HG02798 (cell line): ENCODE measurements at regions not wholly inside any gene's neighbourhood (a gene's known extent, or its start where the extent isn't known, plus 50 kb on each side); places are given as distances from the start of the nearest gene placed in this dataset.
A peak's percentile ranks its signal among the peaks of the same experiment; 100 is the strongest.
"Not testable (repeated sequence)": the region's sequence is repeated elsewhere in the genome, so short reads cannot be mapped to it uniquely, and the experiment has no call there.

Experiments
- ATAC-seq: cut with Tn5 transposase; IDR thresholded peaks from one replicate; pipeline ENCODE4 v1.9.1; 2021; ENCODE audit warnings: mild to moderate bottlenecking; ENCODE audit not compliant: unreplicated experiment, poor library complexity

- not testable (repeated sequence) for ATAC-seq
Observed at GRCh38 chr6:139998478-139998877, 624.0 kb upstream of the CITED2 start.

- ATAC-seq, result peak; percentile 94
Observed at GRCh38 chr6:139996253-139996834, 621.9 kb upstream of the CITED2 start.

DNA sequence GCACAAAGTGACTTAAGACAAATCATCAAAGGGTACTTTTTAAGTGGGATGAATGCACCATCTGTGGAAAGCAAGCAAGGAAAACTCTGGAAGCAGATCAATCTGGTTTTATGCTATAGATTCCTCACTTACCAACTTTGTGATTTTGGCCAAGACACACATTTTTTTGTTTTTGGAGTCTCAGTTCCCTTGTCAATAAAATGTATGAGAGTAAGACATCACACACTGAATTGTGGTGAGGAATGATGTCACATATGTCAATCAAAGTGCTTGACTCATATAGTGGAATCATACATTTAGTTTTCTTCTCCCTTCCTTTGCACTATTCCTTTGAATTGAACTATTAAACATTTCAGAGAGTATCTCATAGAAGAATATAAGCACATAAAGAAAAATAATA, 620.5 kb upstream of the CITED2 start:
- no peak for ATAC-seq

GRCh38 chr6:139990856-139991465, 616.5 kb upstream of the CITED2 start:
- ATAC-seq, result no peak

DNA sequence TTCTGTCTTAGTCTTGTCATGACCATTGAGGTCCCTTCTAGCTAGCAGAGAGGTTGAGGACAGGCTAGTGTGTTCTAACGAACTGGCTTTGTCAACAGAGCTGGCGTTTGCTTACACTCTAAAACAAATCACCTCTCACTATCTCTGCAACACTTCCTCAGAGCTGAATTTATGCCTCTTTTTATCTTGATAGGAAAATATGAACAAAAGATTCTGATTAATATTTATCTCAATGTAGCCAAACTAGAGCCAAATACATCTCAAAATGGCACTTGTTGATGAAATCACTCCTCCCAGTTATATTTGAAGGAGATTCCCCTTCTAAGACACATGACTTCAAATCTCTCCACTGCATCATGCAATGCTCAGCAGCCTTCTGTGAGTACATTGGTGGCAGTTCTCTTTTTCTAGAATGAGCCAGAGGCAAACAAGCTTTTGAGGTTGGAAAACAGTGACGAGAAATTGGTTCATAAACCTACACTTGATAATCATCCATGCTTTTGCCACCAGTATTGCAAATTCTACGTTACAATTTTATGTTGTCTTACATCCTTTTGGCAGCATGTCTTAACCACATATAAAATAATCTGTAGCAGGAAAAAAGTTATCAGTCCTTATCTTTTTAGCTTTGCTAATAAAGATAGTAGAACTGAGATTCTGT, 615.7 kb upstream of the CITED2 start:
- no peak for ATAC-seq

- no peak for ATAC-seq
Observed at GRCh38 chr6:139988685-139989084, 614.2 kb upstream of the CITED2 start.

GRCh38 chr6:139987091-139987490, 612.6 kb upstream of the CITED2 start:
- ATAC-seq, result no peak

DNA sequence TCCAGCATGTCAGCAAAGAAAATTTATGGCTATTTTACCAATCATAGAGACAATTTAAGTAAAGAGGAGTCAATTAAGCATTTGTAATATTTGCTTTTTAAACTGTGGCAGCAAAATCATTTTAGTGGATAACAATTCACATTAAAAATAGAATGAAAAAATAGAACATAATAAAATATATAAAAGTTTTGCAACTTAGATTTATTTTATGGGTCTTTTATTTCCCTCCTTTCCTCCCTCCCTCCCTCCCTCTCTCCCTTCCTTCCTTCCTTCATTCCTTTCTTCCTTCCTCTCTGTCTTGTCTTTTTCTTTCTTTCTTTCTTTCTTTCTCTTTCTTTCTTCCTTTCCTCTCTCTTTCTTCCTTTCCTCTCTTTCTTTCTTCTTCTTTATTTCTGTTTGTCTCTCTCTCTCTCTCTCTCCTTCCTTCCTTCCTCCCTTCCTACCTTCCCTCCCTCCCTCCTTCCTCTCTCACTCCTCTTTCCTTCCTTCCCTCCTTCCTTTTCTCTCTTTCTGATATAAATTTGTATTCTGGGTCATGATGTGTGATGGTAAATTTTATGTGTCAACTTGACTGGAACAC, 610.9 kb upstream of the CITED2 start:
- ATAC-seq, result no peak

DNA sequence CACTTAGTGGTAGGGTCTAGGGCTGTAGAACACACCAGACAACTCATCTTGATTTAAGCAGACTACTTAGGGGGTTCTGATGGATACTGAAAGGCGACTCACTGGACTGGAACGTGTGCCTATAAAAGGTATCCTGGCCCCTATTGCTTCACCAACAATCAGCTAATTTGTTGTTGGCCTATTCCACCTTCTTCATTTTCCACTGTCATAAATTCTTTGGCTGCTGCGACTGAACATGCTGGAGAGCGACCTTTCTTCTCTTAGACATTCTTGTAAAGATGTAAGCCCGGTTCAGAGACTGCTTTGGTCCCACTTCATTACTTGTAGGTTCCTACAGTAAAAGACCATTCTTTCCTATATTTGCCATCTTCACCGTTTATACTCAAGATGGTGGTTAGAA, 609.9 kb upstream of the CITED2 start:
- ATAC-seq, result no peak

GRCh38 chr6:139983555-139984276, 609.3 kb upstream of the CITED2 start:
- ATAC-seq, result no peak

DNA sequence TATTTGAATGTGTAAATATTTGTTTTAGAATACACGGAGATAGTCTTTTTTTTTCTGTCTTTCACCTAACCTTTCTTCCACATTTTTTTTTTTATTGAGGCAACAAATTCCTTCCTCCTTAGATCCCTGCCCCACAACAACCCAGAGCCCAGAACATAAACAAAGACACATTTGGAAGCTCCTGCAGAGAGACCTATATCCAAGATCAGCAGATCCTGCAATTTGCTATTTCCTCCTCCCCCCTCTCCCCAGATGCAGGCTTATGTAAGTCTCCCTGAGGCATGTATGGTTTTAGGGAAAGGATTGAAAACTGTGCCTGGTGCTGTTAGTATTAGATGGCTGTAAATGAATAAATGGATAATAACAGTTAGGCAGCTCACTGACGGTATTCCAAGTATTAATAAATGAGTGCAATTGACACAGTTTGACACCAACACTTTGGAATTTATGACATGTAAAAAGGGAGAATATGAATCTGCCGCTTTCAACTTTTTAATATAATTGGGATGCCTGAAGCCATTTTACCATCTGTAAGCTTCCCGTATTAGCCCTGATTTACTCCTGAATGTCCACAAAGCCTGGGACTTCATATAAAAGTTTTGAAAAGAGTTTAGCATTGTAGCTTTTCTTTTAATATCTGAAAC, 608.3 kb upstream of the CITED2 start:
- no peak for ATAC-seq

DNA sequence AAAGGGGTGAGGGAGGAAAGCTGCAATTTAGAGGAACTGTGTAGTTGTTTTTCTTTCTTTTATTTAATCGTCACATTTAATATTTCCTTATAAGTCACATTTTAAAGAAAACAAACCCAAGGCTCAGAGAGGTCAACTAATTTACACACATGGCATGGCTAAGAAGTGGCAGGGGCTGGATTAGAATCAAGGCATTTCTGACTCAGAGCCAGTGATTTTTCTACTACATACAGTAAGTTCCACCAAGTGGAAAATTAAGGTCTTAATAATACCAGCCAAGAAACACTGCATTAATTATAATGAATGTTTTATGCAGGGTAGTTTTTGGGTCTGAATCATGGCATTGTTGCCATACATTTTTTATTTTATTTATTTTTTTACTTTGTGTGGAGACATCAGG, 607.7 kb upstream of the CITED2 start:
- ATAC-seq, result no peak

DNA sequence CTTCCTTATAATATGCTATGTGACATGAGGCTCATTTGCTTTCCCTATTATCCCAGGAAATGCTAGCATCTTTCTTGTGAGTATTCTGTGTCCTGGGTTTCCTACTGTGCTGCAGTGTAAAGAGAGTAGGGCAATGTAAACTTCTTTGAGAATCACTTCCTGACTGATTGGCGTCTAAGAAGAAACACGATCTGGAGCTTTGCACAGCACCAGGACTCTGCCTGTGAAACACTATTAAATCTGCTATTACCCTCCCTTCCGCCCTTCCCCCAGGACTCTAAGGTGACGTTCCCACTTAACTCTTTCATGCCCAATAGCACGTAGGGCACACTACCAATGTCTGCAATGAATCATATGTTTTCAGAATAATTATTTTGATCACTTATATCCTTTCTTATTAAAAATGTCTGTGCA, 607.3 kb upstream of the CITED2 start:
- no peak for ATAC-seq

- no peak for ATAC-seq
Observed at GRCh38 chr6:139981066-139981624, 606.7 kb upstream of the CITED2 start.

DNA sequence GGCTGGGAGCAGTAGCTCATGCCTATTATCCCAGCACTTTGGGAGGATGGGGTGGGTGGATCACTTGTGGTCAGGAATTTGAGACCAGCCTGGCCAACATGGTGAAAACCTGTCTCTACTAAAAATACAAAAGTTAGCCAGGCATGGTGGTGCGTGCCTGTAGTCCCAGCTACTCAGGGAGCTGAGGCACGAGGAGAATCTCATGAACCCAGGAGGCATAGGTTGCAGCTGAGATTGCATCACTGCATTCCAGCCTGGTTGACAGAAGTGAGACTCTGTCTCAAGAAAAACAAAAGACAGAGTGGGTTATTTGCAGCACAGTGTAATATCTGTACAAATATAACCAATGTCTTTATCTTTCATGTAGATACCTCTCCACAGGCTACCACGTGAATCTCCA, 606.2 kb upstream of the CITED2 start:
- not testable (repeated sequence) for ATAC-seq

DNA sequence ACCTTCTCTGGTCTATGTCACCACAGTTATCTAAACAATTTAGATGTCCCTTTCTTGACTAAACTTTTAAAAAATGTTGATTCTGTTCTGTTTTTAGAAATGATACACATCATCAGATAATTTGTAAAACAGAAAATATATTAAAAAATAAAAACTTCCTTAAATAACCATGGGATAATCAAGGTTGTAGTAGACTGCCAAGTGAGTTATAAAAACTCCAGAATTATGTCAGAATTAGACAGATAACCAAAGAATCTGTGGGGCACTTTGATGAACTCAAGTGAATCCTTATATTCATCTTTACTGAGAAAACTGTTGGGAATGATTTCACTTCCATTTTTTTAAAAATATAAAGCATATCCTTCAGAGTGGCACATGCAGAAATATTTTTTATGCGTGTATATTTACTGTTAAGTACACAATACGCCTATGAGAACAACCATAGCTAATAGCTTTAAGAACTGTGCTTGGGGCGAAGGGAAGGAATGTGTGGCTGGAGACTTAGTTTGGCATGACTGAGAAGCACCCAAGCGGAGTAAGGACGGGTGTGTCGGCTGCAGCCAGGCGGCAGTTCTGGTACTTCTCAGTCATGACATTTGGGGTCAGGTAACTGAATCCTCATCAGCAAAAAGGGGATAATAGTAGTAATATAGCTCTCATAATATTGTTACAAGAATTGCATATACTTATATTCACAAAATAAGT, 604.7 kb upstream of the CITED2 start:
- ATAC-seq, result no peak

- ATAC-seq, result no peak
Observed at GRCh38 chr6:139977887-139978332, 603.5 kb upstream of the CITED2 start.

- ATAC-seq, result no peak
Observed at GRCh38 chr6:139973669-139974344, 599.4 kb upstream of the CITED2 start.

GRCh38 chr6:139972116-139972515, 597.7 kb upstream of the CITED2 start:
- no peak for ATAC-seq
